PC-9 (cell line): ENCODE measurements at regions not wholly inside any gene's neighbourhood (a gene's known extent, or its start where the extent isn't known, plus 50 kb on each side); places are given as distances from the start of the nearest gene placed in this dataset.

Source experiments
- BruUV-seq: library from RNA; stranded (reverse); fragments of 400-500 nt; replicated peaks from 2 replicates; lab custom pipeline; 2021; lab: Mats Ljungman, UMichigan
- CTCF ChIA-PET: fragments of 300-600 bp; sonication (Branson Sonifier 250); formaldehyde crosslinking; loops from one replicate; lab custom pipeline; 2022; ENCODE audit warnings: antibody characterized with exemption; lab: Charles Lee
- POLR2A ChIA-PET: fragments of 300-600 bp; sonication (Branson Sonifier 250); formaldehyde crosslinking; loops from one replicate; lab custom pipeline; 2022; ENCODE audit warnings: antibody characterized with exemption; ENCODE audit not compliant: unreplicated experiment; lab: Charles Lee
- DNase-seq, 2 experiments: peaks; one replicate each; pipeline versions ENCODE4 v3.0.0 to v3.0.0-alpha.2; 2015 to 2022; ENCODE audit warnings: mixed read lengths in 1 of 2
- H2AFZ ChIP-seq: fragments of 200-600 bp; sonication (generic); 2 replicates; pipeline ENCODE4 v1.8.1; 2017; ENCODE audit warnings: antibody characterized with exemption
- H3F3A ChIP-seq: fragments of 200-600 bp; sonication (generic); 2 replicates; pipeline ENCODE4 v1.8.1; 2017; ENCODE audit warnings: antibody characterized with exemption, mild to moderate bottlenecking, low read depth; ENCODE audit not compliant: insufficient read depth
- H3K27ac ChIP-seq: fragments of 200-600 bp; sonication (generic); 2 replicates; pipeline ENCODE4 v1.6.1; 2016; ENCODE audit warnings: mixed run types
- H3K27me3 ChIP-seq: fragments of 200-600 bp; sonication (generic); 2 replicates; pipeline ENCODE4 v1.6.1; 2016; ENCODE audit warnings: low read depth, mixed run types; ENCODE audit not compliant: insufficient read depth
- H3K36me3 ChIP-seq: fragments of 200-600 bp; sonication (generic); 2 replicates; pipeline ENCODE4 v1.6.1; 2016; ENCODE audit warnings: low read depth, mixed run types
- H3K4me1 ChIP-seq: fragments of 200-600 bp; sonication (generic); replicated peaks from 2 replicates; pipeline ENCODE4 v1.6.1; 2016; ENCODE audit warnings: mixed run types; ENCODE audit not compliant: insufficient read depth
- H3K4me2 ChIP-seq: fragments of 200-600 bp; sonication (generic); 2 replicates; pipeline ENCODE4 v1.6.1; 2017; ENCODE audit warnings: mixed run types
- H3K4me3 ChIP-seq: fragments of 200-600 bp; sonication (generic); 2 replicates; pipeline ENCODE4 v1.6.1; 2016; ENCODE audit warnings: mixed run types
- H3K79me2 ChIP-seq: fragments of 200-600 bp; sonication (generic); 2 replicates; pipeline ENCODE4 v1.6.1; 2017; ENCODE audit warnings: low read depth, mixed run types
- H3K9me2 ChIP-seq: fragments of 200-600 bp; sonication (generic); 2 replicates; pipeline ENCODE4 v1.8.1; 2017; ENCODE audit warnings: mild to moderate bottlenecking; ENCODE audit not compliant: insufficient read depth
- H3K9me3 ChIP-seq: fragments of 200-600 bp; sonication (generic); 2 replicates; pipeline ENCODE4 v1.8.1; 2016; ENCODE audit warnings: low read depth; ENCODE audit not compliant: insufficient read depth
- H4K20me1 ChIP-seq: fragments of 200-600 bp; sonication (generic); 2 replicates; pipeline ENCODE4 v1.8.1; 2017; ENCODE audit not compliant: insufficient read depth
- EZH2 ChIP-seq: fragments of 200-600 bp; sonication (generic); IDR thresholded peaks from 2 replicates; pipeline ENCODE4 v1.8.0; 2017; ENCODE audit warnings: antibody characterized with exemption, low read depth
- intact Hi-C: fragments of 100-400 bp; cut with micrococcal nuclease; formaldehyde crosslinking; loops from one replicate; pipeline ENCODE4 v1.10.0; 2022; ENCODE audit not compliant: unreplicated experiment
- TF ChIP-seq, protein P1 (sequence below): fragments of 200-600 bp; sonication (generic); conservative IDR thresholded peaks from 2 replicates; pipeline ENCODE4 v1.6.1; 2017; ENCODE audit warnings: mixed run types, antibody characterized with exemption, mild to moderate bottlenecking, moderate library complexity

DNA sequence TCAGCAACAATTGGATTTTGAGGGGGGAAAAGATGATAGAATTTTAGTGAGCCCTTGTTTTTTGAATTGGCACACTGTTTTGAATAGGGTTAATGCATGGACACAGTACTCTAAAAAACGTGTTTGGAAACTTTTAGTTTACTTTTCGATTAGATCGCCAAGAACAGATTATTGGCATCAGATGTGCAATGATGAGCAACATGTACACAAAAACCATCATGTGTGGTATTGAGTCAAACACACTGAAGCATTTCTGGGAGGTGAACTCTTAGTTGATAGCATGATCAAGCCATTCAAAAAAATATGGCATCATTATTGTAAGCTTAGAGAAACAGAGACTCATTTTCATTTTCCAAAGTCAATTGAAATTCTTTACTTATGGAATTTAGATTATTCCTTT, 329.2 kb downstream of the ADAMTS20 start:
- no TSS peak for BruUV-seq
- Histone ChIP-seq H4K20me1 (no peaks in the 10 kb centered on the region), H2AFZ (no peak overlapping the region), H3K4me2 (no peak overlapping the region), H3K9me3 (no peaks in the 10 kb centered on the region), H3F3A (no peaks in the 10 kb centered on the region), H3K9me2 (no peaks in the 10 kb centered on the region), H3K79me2 (no peaks in the 10 kb centered on the region), H3K4me3 (no peak overlapping the region), H3K36me3 (no peaks in the 10 kb centered on the region), H3K27ac (no peak overlapping the region), H3K27me3 (no peaks in the 10 kb centered on the region), H3K4me1 (no peaks in the 10 kb centered on the region)
- POLR2A ChIA-PET, result no interaction called here
- TF ChIP-seq, protein P1, sequence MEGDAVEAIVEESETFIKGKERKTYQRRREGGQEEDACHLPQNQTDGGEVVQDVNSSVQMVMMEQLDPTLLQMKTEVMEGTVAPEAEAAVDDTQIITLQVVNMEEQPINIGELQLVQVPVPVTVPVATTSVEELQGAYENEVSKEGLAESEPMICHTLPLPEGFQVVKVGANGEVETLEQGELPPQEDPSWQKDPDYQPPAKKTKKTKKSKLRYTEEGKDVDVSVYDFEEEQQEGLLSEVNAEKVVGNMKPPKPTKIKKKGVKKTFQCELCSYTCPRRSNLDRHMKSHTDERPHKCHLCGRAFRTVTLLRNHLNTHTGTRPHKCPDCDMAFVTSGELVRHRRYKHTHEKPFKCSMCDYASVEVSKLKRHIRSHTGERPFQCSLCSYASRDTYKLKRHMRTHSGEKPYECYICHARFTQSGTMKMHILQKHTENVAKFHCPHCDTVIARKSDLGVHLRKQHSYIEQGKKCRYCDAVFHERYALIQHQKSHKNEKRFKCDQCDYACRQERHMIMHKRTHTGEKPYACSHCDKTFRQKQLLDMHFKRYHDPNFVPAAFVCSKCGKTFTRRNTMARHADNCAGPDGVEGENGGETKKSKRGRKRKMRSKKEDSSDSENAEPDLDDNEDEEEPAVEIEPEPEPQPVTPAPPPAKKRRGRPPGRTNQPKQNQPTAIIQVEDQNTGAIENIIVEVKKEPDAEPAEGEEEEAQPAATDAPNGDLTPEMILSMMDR, result no peak
- no peak for TF ChIP-seq EZH2
- DNase-seq, result no peak
- CTCF ChIA-PET, result no interaction called here
- intact Hi-C loops, result no loop called here

DNA sequence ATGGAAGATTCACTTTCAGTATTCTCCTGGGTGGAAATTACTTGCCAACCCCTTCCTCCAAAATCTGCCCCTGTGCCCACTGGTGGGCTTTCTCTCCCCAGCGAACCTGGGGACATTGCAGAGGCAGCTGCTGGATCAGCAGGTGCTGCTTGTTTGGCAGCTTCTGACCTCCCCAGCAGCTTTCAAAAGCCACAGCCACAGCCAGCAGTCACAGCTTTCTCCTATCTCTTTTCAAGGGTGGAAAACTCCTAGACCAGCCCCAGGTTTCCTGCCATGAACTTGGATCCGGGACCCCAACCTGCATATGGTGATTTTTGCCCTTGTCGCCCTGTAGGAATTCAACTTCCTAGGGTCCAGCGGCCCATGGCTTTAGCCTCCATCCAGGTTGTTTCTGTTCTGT, 330.8 kb downstream of the ADAMTS20 start:
- no peaks in the 10 kb centered on the region for H4K20me1 ChIP-seq
- no peak overlapping the region for H3K4me3 ChIP-seq
- intact Hi-C loops, result no loop called here
- no peaks in the 10 kb centered on the region for H3K9me3 ChIP-seq
- H3K4me1 ChIP-seq, result no peaks in the 10 kb centered on the region
- CTCF ChIA-PET, result no interaction called here
- H3K4me2 ChIP-seq, result no peak overlapping the region
- no peak for DNase-seq
- H3K79me2 ChIP-seq, result no peaks in the 10 kb centered on the region
- POLR2A ChIA-PET, result no interaction called here
- H3K27ac ChIP-seq, result no peak overlapping the region
- no peaks in the 10 kb centered on the region for H3K27me3 ChIP-seq
- no peaks in the 10 kb centered on the region for H3K9me2 ChIP-seq
- BruUV-seq, result no TSS peak
- no peaks in the 10 kb centered on the region for H3F3A ChIP-seq
- H3K36me3 ChIP-seq, result no peaks in the 10 kb centered on the region
- no peak for TF ChIP-seq EZH2
- TF ChIP-seq, protein P1, result no peak
- no peak overlapping the region for H2AFZ ChIP-seq

DNA sequence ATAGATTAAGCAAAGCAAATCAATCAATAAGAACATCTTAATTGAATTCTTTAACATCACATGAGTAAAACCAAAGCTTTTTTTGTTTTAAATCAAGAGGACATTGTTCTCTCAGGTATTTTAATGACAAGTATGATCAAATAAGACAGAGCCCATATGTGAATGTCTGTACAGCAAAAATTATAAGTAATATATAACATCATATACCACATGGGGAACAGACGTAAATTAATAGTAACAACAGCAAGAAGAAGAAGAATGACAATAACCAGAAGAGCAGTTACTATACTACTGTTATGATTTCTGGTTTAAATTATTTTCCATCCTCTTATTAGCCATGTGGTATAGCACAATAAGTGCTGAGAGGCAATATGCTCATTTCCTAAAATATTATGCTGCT, 335.5 kb downstream of the ADAMTS20 start:
- ChIA-PET CTCF (no interaction called here), POLR2A (no interaction called here)
- no peak for DNase-seq
- no peak for TF ChIP-seq EZH2
- TF ChIP-seq, protein P1, result no peak
- Histone ChIP-seq H3K4me1 (no peaks in the 10 kb centered on the region), H3F3A (no peaks in the 10 kb centered on the region), H3K79me2 (no peaks in the 10 kb centered on the region), H3K9me3 (no peaks in the 10 kb centered on the region), H4K20me1 (no peaks in the 10 kb centered on the region), H3K36me3 (no peaks in the 10 kb centered on the region), H3K9me2 (no peaks in the 10 kb centered on the region), H3K4me2 (no peak overlapping the region), H3K27ac (no peak overlapping the region), H3K4me3 (no peak overlapping the region), H2AFZ (0 out of 2 replicates have a peak overlapping the region, but pooled peaks have one; percentile 44), H3K27me3 (no peaks in the 10 kb centered on the region)
- intact Hi-C loops, result no loop called here
- BruUV-seq, result no TSS peak
